KMS-11 (cell line): ENCODE measurements at regions not wholly inside any gene's neighbourhood (a gene's known extent, or its start where the extent isn't known, plus 50 kb on each side); places are given as distances from the start of the nearest gene placed in this dataset.

Experiments
- H2AFZ ChIP-seq: fragments of 200-600 bp; sonication (generic); 2 replicates; pipeline ENCODE4 v1.6.1; 2016; ENCODE audit warnings: antibody characterized with exemption, mixed run types, low read depth
- H3K27ac ChIP-seq: fragments of 200-600 bp; sonication (generic); 2 replicates; pipeline ENCODE4 v1.6.1; 2016; ENCODE audit warnings: mild to moderate bottlenecking, mixed run types
- H3K27me3 ChIP-seq: fragments of 200-600 bp; sonication (generic); 2 replicates; pipeline ENCODE4 v1.6.1; 2017; ENCODE audit warnings: mild to moderate bottlenecking, low read depth, mixed run types, moderate library complexity; ENCODE audit not compliant: insufficient read depth
- H3K36me3 ChIP-seq: fragments of 200-600 bp; sonication (generic); 2 replicates; pipeline ENCODE4 v1.6.1; 2017; ENCODE audit warnings: mild to moderate bottlenecking, mixed run types; ENCODE audit not compliant: insufficient read depth
- H3K4me1 ChIP-seq: fragments of 200-600 bp; sonication (generic); 2 replicates; pipeline ENCODE4 v1.6.1; 2016; ENCODE audit warnings: mild to moderate bottlenecking, low read depth, mixed run types; ENCODE audit not compliant: poor library complexity, severe bottlenecking
- H3K4me2 ChIP-seq: fragments of 200-600 bp; sonication (generic); 2 replicates; pipeline ENCODE4 v1.7.0; 2016; ENCODE audit warnings: mild to moderate bottlenecking, mixed run types
- H3K4me3 ChIP-seq: fragments of 200-600 bp; sonication (generic); IDR thresholded peaks from 2 replicates; pipeline ENCODE4 v1.6.1; 2017; ENCODE audit warnings: low read depth, low read length, mixed read lengths; ENCODE audit not compliant: insufficient read depth
- H3K79me2 ChIP-seq: fragments of 200-600 bp; sonication (generic); 2 replicates; pipeline ENCODE4 v1.6.1; 2016; ENCODE audit warnings: low read depth, mixed run types; ENCODE audit not compliant: insufficient read depth
- H3K9ac ChIP-seq: fragments of 200-600 bp; sonication (generic); 2 replicates; pipeline ENCODE4 v1.6.1; 2016; ENCODE audit warnings: mild to moderate bottlenecking, mixed run types
- H4K20me1 ChIP-seq: fragments of 200-600 bp; sonication (generic); 2 replicates; pipeline ENCODE4 v1.6.1; 2016; ENCODE audit warnings: mild to moderate bottlenecking, mixed run types; ENCODE audit not compliant: insufficient read depth
- TF ChIP-seq, protein P1 (sequence below): fragments of 200-600 bp; sonication (generic); conservative IDR thresholded peaks from 2 replicates; pipeline ENCODE4 v1.6.1; 2017; ENCODE audit warnings: low read depth, mild to moderate bottlenecking, antibody characterized with exemption, low read length, moderate library complexity, mixed read lengths

DNA sequence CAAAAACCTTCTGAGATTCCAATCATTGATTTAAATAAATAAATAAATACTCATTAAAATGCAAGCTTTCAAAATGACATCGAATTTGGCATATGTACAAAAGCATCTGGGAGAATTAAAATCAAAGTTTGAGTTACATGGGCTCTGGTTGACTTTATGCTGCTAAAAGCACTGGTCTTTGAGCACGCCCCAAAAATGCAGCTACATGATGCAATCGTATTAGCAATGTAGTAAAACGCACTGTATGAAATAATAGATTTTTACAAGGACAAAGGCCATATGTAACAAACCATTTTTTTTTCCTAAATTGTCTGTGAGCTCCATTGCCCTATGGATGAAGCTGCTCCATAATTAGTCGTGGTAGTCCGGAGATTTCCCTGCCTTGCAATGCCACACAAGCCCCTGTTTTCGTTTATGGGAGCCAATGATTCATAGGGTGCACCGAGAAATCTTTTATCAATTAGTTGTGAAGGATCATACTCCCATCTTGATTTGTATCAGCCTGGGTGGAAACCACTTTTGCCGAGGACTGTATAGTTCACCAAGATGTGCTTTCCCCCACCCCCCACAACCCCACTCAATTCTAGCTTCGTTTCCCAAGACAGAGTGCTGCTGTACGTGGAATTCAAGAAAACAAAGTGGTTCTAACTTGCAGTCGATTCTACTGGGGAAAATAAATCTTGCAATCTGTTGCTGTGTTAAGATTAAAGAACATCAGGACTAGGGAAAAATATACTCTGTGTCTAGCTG, 268.4 kb downstream of the IRS1 start:
- Histone ChIP-seq H4K20me1 (no peaks in the 10 kb centered on the region), H3K4me2 (no peak overlapping the region), H2AFZ (no peak overlapping the region), H3K36me3 (no peaks in the 10 kb centered on the region), H3K27me3 (no peaks in the 10 kb centered on the region), H3K79me2 (no peaks in the 10 kb centered on the region), H3K4me1 (no peaks in the 10 kb centered on the region), H3K27ac (no peak overlapping the region), H3K4me3 (no peak overlapping the region), H3K9ac (no peak overlapping the region)
- TF ChIP-seq, protein P1, sequence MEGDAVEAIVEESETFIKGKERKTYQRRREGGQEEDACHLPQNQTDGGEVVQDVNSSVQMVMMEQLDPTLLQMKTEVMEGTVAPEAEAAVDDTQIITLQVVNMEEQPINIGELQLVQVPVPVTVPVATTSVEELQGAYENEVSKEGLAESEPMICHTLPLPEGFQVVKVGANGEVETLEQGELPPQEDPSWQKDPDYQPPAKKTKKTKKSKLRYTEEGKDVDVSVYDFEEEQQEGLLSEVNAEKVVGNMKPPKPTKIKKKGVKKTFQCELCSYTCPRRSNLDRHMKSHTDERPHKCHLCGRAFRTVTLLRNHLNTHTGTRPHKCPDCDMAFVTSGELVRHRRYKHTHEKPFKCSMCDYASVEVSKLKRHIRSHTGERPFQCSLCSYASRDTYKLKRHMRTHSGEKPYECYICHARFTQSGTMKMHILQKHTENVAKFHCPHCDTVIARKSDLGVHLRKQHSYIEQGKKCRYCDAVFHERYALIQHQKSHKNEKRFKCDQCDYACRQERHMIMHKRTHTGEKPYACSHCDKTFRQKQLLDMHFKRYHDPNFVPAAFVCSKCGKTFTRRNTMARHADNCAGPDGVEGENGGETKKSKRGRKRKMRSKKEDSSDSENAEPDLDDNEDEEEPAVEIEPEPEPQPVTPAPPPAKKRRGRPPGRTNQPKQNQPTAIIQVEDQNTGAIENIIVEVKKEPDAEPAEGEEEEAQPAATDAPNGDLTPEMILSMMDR, result no peak

DNA sequence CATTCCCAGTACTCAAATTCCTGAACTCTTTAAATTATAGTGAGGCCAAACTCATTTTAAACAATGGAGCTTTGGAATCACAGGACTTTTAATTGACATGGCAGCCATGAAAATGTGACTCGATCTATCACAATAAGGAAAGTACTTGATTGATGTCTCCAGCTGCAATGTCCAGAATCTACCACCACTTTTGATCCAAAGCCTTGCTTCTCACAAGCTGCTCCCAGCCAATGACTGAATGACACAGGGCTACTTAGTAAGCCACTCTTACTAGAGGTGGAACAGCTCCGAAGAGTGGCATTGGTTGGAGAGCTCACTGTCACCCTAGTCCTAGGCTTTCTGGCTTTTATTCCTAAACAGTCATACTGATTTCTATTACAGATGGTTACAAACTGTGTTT, 270.1 kb downstream of the IRS1 start:
- TF ChIP-seq, protein P1, result no peak
- no peak overlapping the region for H2AFZ ChIP-seq
- no peak overlapping the region for H3K9ac ChIP-seq
- H3K4me1 ChIP-seq, result no peaks in the 10 kb centered on the region
- no peaks in the 10 kb centered on the region for H4K20me1 ChIP-seq
- no peak overlapping the region for H3K27ac ChIP-seq
- no peak overlapping the region for H3K4me2 ChIP-seq
- H3K27me3 ChIP-seq, result no peaks in the 10 kb centered on the region
- H3K79me2 ChIP-seq, result no peaks in the 10 kb centered on the region
- no peaks in the 10 kb centered on the region for H3K36me3 ChIP-seq
- H3K4me3 ChIP-seq, result no peak overlapping the region

DNA sequence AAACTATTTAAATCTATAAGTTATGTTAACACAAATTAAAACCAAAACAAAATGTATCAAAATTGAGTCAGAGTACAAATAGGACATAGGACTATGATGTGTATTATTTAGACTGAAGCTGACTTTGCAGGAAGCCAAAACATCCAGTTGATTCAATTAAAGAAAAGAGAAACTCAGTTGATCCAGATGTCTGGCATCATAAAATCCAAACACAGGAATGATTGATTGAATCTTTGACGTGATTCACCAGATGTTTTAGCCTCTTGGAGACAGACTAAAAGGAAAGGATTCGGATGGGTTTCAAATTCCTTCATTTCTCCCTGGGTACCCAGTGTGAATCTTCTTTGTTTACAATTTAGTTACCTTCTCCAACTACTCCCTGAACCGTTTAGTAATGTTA, 272.9 kb downstream of the IRS1 start:
- Histone ChIP-seq H3K4me3 (no peak overlapping the region), H4K20me1 (no peaks in the 10 kb centered on the region), H3K36me3 (no peaks in the 10 kb centered on the region), H3K4me2 (no peak overlapping the region), H2AFZ (no peak overlapping the region), H3K27me3 (no peaks in the 10 kb centered on the region), H3K79me2 (no peaks in the 10 kb centered on the region), H3K9ac (no peak overlapping the region), H3K4me1 (no peaks in the 10 kb centered on the region), H3K27ac (no peak overlapping the region)
- TF ChIP-seq, protein P1, result no peak

DNA sequence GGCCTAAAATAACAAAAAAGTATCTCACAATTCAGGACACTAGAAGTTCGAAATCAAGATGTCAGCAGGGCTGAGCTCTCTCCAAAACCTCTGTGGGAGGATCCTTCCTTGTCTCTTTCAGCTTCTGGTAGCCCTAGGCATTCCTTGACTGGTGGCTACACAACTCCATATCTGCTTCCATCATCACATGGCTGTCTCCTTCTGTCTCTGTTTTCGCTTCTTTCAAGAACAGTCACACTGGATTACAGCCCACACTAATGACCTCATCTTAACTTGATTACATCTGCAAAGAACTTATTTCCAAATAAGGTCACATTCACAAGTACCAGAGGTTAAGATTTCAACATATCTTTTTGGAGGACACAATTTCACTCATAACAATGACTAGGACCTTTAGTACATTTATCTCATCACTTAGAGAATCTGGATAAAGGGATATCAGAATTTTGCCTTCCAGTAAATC, 275.2 kb downstream of the IRS1 start:
- H3K79me2 ChIP-seq, result no peaks in the 10 kb centered on the region
- no peak overlapping the region for H3K9ac ChIP-seq
- no peaks in the 10 kb centered on the region for H3K4me1 ChIP-seq
- H2AFZ ChIP-seq, result no peak overlapping the region
- no peaks in the 10 kb centered on the region for H4K20me1 ChIP-seq
- TF ChIP-seq, protein P1, result no peak
- H3K27me3 ChIP-seq, result no peaks in the 10 kb centered on the region
- H3K36me3 ChIP-seq, result no peaks in the 10 kb centered on the region
- H3K27ac ChIP-seq, result no peak overlapping the region
- no peak overlapping the region for H3K4me2 ChIP-seq
- no peak overlapping the region for H3K4me3 ChIP-seq
